T47D (cell line): ENCODE measurements at regions not wholly inside any gene's neighbourhood (a gene's known extent, or its start where the extent isn't known, plus 50 kb on each side); places are given as distances from the start of the nearest gene placed in this dataset.

ENCODE experiments used
- DNase-seq, 2 experiments: peaks; one replicate each; pipeline versions ENCODE4 v3.0.0 to v3.0.0-alpha.2; 2011 to 2012; ENCODE audit warnings: low read depth in 1 of 2, low spot score in 1 of 2
- JUND ChIP-seq: IDR thresholded peaks from 2 replicates; pipeline ENCODE4 v1.6.1; 2012; ENCODE audit warnings: low read depth
- in situ Hi-C: cut with HindIII; loops from 2 replicates; pipeline ENCODE4 v1.10.0; 2016; ENCODE audit warnings: low sequenced_read_pairs, low pct_unique_long_range_greater_than_20kb

DNA sequence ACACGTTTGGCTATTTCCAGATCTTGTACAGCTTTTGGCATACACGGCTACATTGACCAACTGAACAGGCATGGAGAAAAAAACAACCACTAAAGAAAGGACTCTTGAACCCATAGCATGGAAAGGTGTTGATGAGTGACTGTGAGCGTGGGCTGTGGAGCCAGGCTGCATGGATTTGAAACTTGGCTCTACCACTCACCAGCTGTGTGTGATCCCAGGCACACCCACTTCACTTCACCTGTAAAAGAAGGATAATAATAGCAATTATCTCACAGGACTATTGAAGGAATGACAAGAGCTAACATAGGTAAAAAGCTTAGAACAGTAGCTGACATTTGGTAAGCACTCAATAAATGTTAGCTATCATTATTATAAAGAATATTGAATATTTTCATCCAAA lies 301.7 kb upstream of the CPEB2 start:
- no peak for DNase-seq
- in situ Hi-C loops = no loop called here
- TF ChIP-seq JUND = no peak

DNA sequence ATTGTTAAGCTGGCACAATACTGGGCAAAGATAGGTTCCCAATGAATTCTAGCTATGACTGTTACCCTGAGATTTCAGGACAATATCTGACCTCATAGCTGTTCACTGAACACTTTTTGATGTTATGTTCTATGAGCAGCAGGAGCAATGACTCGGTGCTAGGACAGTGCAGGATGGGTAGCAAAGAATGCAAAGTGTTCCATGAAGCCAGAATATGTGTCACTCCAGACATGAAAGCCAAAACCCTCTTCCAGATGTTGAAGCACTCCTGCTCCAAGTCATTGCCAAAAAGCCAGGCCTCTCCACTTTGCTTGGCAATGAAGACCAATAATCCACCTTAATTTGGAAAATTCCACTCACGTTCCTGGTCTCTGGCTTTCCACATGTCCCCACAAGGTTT lies 300.9 kb upstream of the CPEB2 start:
- DNase-seq = no peak
- in situ Hi-C loops = no loop called here
- TF ChIP-seq JUND = no peak

DNA sequence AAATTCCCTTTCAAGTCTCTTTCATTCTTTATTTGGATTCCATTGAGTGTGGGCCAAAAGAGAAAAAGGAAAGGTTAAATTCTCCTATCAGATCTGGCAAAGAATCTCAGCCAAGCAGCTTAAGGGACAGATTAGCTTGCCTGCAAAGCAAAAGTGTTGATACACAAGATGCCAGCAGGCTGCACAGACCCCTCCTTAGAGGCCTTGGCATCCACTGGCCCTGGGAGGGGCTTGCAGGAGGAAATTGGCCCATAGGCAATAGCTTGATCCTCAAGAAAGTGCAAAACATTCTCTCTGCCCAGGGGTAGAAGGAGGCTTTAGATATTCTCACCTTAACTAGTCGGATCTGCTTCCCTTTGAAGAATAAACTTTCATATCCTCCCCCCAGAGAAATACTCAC lies 300.4 kb upstream of the CPEB2 start:
- no peak for TF ChIP-seq JUND
- in situ Hi-C loops = no loop called here
- DNase-seq = no peak

DNA sequence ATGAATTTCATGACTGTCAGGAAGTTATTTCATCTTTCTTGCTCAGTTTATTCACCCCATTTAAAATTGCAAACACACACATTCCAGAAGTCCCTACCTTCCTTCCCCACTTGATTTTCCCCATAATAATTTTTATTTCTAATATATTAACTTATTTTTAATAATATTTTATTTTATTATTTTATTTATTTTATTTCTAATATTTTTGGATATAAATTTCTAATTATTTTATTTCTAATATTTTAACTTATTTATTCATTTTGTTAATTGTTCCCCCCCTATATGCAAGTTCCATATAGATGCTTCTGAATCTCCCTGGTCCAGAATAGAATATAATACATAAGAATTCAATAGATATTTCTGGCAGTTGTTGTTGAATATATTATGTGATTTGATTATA lies 293.7 kb upstream of the CPEB2 start:
- no peak for TF ChIP-seq JUND

DNA sequence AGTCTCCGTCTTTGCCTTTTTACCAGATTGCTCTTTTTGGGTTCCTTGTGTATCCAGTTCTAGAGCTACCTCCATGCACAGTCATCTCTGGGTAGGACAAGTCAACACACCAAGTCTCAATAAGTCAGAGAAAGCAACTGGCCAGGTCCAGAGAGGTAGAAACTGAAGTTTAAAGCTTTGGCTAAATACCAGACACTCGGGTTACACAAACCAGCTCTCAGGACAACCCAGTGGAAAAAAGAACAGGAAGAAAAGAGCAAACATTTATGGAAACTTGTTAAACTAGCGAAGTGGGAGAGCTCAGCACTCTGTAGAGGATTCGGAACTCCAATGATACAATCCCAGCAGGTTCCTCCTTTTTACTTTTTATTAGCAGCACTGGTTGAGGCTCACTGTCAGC lies 291.0 kb upstream of the CPEB2 start:
- DNase-seq = no peak
- in situ Hi-C loops = no loop called here
- TF ChIP-seq JUND = no peak

More for the DNA sequence above, 293.7 kb upstream of the CPEB2 start:
- in situ Hi-C loops = no loop called here
- DNase-seq = no peak

DNA sequence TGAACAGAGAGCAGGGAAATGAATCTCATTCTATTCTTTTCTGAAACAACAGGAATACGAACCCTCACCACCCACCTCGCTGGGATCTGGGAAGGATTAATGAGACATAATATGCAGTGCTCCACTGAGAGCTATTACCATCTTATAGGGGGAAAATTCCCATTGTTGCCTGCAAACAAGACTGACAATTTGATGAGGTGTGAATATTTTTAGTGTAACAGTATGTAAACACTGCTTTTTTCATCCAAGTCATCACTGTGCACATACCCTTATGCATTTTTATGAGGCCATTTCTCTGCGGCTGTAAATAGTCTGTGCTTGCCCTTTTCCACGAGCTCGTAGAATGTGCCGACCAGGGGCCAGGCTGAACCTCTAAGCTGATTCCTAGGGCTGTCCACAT lies 285.6 kb upstream of the CPEB2 start:
- no peak for DNase-seq
- TF ChIP-seq JUND = no peak
- in situ Hi-C loops = no loop called here

DNA sequence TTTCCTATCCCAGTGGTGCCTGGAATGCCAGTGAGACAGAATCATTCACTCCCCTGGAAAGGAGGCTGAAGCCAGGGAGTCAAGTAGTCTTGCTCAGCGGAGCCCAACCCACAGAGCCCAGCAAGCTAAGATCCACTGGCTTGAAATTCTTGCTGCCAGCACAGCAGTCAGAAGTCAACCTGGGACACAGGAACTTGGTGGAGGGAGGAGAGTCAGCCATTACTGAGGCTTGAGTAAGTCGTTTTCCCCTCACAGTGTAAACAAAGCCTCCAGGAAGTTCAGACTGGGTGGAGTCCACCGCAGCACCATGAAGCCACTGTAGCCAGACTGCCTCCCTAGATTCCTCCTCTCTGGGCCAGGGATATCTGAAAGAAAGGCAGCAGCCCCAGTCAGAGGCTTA lies 283.2 kb upstream of the CPEB2 start:
- TF ChIP-seq JUND = no peak
- DNase-seq = no peak
- in situ Hi-C loops = no loop called here

DNA sequence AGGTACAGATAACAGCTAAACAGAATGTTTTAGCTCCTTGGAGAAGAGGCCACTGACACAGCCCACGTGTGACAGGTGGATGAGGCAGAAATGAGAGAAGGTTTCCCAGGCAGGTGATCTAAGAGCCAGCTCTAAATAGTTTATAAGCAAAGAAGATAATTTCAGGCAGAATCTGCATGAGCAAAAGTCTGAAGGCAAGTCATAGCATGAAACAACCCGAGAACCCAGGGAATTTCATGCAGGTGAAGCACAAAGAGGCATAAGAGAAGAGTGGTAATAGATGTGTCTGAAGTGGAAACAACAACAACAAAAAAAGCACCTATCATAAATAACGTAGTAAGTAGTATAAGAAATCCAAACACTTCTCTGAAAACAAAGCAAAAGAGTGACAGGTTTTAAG lies 275.8 kb upstream of the CPEB2 start:
- TF ChIP-seq JUND = no peak
- DNase-seq = no peak
- in situ Hi-C loops = no loop called here

DNA sequence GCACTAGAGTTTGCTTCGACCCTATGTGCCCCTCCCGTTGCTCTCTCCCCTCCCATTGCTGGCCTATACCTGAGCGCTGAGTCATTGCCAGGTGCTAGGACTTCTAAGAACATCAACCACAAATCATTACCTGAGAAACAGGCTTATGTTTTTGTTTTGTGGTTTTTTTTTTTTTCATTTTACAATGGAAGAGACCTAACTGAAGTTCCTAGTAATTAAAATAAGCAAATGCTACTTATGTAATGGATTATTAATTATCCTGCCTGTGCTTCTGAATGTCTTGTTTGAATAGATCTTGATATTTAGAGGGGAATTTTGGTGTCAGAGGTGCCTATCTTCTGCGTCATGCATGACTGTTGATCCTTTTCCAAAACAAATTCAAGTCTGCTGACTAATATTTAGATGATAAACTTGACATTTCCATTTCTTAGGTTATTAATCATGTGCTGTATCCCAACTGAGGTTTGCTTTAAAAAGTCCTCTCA lies 275.4 kb upstream of the CPEB2 start:
- no peak for DNase-seq
- in situ Hi-C loops = no loop called here
- no peak for TF ChIP-seq JUND

DNA sequence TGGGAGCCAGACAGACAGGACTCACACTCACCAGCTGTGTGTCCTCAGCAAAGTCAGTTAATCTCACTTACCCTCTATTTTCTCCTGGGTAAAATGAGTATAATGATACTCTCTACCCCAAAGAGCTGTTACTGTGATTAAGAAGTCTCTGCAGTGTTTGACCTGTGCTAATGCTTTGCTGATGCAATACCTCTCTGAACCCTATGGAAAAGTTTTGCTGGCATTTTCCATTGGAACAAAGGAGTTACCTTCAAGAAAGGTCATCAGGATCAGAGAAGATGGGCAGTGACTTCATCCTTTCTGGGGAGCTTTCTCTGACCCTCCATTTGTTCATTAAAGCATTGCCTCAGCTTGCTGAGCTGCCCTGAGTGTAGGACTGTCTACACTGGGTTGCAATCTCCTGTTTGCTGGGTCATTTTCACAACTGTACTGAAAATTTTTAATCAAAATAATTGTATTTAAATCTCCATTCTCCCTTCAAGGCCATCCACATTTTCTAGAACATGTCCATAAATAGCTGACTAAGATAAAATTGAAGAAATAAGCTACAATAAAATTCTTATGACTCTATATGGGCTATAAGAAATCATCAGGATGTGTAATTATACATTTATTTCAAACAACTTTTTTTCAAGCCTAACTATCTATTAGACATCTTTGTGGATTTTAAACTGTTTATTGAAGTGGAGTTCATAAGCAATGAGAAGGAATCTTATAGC lies 272.8 kb upstream of the CPEB2 start:
- no peak for TF ChIP-seq JUND
- no peak for DNase-seq
- in situ Hi-C loops = no loop called here

DNA sequence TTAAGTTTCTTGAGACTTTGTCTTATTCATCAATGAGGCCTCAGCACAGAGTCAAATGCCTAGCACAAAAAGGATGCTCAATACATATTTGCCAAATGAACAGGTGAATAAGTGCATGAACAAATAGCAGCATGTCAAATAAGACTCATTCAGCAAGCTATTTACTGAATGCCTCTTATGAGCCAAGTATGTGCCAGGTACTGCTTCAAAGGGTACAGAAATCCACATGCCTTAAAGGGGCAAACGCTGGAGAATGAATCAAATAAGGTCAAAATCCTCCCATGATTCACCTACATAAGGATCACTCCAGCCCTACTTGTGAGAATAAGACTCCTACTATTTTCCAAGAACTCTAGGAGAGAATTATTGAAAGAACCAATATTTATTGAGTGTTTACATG lies 260.2 kb upstream of the CPEB2 start:
- in situ Hi-C loops = no loop called here
- TF ChIP-seq JUND = no peak
- DNase-seq = no peak

DNA sequence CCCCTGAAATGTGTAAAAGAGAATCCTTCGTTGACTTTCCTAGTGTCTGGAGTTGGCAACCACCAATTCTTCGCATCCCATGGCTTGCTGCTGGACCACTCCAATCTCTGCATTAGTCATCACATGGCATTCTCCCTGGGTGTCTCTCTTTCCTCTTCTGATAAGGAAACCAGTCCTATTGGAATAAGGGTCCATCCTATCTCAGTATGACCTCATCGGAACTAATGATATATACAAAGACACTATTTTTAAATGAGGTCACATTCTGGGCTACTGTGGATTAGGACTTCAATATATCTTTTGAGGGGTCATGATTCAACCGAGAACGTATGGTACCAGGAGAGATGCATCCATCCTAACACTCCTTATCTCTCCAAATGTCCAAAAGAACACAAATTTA lies 259.1 kb upstream of the CPEB2 start:
- no peak for TF ChIP-seq JUND
- in situ Hi-C loops = no loop called here
- no peak for DNase-seq

DNA sequence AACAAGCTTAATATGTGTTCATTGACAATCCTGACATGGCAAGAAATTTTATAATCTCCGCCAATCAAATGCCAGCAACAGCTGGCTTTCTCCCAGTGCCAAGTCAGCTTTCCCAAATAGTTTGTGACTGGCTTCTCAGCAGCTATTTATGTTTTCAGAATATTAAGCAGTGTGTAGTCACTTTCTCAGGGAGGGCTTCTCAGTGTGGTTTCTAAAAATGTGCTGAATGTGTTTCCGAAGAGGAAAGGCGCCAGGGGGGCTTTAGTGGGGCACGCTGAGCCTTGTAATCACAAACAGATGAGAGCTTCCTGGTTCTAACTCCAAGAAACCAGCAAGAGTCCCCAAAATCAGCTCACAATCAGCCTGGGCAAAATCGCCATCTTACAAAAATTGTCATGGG lies 258.7 kb upstream of the CPEB2 start:
- in situ Hi-C loops = no loop called here
- TF ChIP-seq JUND = no peak
- DNase-seq = no peak

DNA sequence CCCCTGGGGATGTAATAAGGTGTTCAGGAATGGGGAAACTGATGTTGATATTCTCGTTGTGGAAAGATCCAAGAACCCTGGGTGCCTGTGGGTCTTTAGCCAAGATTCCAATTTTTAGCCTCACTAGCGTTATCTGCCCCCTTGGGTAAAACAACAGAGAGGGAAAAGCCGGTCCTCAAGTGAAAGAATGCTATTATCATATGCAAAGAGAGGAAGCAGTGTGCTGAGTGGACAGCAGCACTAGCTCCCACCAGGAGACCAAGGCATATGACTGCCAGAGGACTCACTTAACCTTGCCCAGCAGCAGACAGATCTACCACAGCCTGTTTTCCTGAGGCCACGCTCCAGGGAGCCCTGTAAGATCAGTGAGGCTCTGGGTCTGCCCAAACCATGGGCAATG lies 257.9 kb upstream of the CPEB2 start:
- in situ Hi-C loops = no loop called here
- no peak for TF ChIP-seq JUND
- no peak for DNase-seq
